ENCODE measurements at regions not wholly inside any gene's neighbourhood (a gene's known extent, or its start where the extent isn't known, plus 50 kb on each side); places are given as distances from the start of the nearest gene placed in this dataset.

DNA sequence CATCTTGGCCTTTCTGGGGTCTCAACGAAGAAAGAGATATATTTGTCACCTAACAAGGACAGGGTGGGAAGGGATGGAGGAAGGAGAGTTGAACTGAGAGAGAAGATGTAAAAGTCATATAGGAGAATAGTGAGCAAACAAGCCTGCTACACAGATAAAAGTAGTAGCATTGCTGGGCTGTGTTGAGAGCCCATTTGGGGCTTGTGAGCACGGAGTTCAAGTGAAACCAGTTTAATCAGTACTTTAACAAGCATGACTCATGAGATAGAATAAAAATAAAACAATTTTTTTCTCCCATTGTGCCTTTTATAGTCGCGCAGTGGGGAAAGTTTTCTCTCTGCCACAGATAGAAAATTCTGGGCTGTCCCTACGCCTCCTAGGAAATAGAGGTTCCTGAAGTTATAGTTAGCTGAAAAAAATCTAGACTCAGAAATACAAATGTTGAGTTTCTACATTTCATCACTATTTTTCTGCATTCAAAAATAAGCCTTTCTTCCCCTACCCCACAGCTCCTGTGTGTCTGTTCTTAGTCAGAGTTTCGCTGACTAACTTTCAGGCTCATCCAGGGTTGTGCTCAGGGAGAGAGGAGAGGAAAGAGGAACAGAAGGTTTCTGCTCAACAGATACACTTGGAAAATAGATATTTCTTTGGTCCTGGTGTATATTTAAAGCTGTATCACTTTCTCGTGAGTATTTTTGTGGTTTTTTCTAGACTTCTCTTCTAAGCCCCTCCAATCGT, 395.8 kb upstream of the ADAMTSL1 start:
- no peak for DNase-seq

DNA sequence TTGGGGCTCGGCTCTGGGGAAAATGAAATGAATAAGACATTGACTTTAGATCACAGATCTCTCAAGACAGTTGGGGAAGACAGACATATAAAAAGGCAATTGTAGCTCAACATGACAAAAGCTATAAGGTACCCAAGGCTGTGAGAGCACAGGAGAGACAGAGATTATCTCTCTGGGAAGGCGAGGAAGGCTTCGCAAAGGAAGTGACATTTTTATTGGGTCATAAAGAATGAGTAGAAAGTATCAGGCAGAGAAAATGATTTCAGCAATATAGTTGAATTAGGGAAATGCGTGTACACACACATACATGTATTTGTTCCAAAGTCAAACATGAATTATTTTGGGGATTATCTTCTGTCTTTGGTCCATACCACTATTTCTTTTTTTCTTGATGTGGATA, 381.8 kb upstream of the ADAMTSL1 start:
- no peak for DNase-seq

DNA sequence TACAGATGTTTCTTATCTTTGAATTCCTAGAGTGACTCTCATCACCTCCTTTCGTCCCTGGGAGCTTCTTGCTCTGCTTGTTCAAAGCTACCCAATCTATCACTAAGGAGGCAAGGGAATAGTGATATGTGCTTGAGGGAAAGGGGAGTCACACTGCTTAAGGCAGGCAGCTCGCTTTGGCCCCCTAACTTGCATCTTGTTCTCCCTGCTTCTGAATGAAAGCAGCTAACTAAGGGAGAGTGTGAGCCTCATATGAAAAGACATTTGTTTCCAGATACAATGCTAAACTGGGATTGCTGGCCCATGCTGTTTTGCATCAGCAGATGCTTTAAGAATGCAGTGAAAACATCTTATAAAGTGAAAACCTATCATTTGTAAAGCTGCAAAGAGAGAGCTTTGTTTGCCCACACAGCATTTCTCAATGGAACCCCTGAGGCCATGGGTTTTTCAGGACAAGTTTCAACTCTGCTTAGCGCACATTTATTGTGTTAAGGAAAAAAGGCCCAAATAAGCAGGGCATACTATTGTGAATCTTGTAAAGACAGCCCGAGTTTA, 367.9 kb upstream of the ADAMTSL1 start:
- no peak for DNase-seq

GRCh38 chr9:18109675-18110074, 364.3 kb upstream of the ADAMTSL1 start:
- no peak for DNase-seq

GRCh38 chr9:18111146-18111545, 362.8 kb upstream of the ADAMTSL1 start:
- DNase-seq: no peak

GRCh38 chr9:18114559-18115475, 359.1 kb upstream of the ADAMTSL1 start:
- DNase-seq: no peak

DNA sequence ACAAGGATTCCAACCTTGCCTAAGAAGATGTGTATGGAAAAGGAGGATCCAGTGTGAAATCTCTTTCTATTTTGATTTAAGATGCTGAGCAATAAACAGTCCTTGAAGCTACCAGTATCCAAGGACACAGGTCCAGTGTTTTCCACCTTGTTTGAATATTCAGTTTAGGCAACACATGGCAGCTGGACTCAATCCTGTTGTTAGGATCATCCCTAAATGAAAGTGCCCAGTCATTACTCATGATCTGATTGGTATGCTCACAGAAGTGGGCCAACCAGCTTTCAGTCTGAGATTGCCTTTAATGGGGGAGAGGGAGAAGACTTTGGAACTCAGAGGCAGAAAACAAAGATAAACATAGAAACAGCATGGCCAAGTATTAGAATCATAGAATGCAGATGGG, 355.7 kb upstream of the ADAMTSL1 start:
- DNase-seq: no peak

DNA sequence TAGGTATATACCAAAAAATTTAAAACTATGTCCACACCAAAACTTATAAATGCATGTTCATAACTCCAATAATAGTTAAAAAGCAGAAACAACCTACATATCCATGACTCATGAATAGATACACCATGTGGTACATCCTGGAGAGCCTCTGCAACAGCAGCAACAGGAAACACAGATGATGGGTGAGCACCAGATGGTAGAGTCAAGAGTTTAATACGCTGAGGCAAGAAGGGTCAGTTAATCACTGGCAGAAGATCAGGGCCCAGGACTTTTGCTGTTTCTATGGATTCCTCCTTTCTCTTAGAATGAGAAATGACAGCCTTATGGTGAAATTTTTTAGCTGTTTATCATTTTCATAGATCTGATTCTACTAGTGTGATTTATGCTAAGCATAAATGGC, 351.8 kb upstream of the ADAMTSL1 start:
- no peak for DNase-seq

DNA sequence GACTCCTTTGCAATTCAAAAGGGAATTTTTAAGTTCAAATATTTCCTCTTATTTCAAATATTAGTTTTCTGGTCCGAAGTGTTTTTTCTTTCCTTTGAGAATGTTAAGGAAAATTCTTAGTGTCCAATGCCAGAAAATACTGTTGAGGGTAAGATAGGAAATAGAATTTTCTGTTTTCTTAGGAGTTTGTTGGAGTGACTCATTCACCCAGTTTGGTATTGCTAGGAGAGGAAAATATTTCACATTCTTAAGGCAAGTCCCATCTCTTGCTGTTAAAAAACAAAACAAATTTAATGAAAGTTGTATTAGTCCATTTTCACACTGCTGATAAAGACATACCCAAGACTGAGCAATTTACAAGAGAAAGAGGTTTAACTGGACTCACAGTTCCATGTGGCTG, 349.2 kb upstream of the ADAMTSL1 start:
- DNase-seq: no peak

DNA sequence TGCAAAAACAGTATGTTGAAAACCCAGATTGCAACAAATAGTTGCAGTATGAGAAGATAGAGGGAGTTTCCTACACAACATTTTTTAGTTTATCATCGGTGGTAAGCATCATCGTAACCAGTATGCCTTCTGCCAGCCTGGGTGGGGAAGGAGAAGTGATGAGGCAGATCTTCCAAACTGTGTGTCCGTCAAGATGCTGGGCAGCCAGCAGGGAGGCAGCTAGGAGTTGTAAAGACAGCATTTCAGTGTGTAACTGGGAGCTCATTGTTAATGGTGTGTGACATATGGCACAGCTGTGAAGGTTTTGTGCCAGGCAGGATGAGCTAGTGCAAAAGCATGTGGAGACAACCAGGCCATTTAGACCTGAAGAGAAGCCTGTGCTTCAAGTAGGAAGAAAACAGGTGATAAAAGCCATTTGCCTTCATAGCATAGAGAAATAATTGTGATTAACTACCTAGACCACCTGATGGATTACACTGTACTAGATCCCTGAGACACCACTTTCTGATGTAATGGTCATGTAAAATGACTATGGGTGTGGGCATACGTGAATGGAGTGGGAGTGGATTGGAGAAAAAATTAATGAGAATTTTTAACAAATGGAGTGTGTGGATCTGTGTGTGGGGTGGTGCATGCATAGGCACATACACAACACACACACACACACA, 347.0 kb upstream of the ADAMTSL1 start:
- no peak for DNase-seq

GRCh38 chr9:18127499-18127875, 346.5 kb upstream of the ADAMTSL1 start:
- DNase-seq: no peak

GRCh38 chr9:18129809-18130334, 344.1 kb upstream of the ADAMTSL1 start:
- DNase-seq: no peak

DNA sequence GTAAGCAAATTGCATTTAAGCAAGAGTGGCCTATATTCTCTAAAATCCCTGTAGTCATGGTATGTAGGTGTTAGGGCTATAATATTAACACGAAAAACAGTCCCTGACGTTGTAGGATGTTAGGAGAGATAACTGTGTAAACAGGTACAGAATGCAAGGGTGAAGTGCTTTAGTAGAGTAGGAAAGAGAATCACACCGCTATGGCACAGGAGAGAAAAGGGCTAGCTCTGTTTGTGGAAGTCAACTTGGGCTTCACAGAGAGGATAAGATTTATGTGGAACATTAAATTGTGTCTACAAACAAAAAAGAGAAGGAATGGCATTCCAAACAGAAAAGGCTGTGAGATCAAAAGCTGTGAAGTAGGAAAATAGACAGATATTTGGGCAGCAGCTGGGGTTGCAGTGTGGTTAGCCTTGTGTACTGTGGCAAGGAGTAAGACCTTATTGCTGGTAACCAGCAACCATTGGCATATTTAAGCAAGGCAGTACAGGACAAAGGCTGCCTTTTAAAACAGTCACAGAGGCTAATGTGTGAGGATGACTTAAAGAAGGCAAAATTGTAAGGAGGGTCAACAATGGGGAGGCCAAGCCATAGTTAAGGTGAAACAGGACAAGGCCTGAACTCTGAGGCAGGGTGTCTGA, 337.5 kb upstream of the ADAMTSL1 start:
- DNase-seq: no peak

GRCh38 chr9:18137815-18138214, 336.1 kb upstream of the ADAMTSL1 start:
- DNase-seq: no peak

DNA sequence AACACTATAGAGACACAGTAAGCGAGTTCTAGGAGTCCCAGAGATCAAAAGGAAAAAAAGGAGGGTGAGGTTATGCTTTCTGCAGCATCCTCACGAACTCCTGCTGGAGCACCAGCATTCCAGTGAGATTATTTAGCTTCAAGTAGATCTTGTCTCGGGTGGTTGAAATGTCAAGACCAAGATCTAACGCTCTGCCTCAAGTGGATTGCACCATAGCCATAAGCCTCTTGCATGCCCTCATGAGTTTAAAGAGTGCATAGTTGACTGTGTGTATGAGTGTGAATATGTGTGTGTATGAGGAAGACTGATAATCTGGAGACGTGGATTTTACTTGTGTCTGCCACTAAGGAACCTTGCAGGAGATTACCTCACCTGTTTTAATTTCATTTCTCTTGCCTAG, 335.3 kb upstream of the ADAMTSL1 start:
- DNase-seq: no peak

DNA sequence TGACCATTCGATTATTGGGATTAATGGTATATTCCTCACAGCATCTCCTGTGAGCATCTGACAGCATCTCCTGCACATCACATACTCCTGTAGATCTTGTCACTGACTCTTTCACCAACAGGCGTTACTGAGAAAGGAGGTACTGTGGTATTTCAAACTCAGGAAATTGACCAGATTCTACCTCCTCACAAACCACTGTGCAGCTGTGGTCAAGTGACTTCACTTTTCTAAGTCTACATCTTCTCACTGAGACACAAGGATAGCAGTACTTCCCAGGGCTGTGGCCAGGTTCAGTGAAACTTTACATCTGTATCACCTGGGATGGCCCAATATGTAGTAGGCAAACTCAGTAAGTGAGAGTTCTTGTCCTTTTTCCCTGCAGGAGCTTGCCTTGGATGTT, 332.3 kb upstream of the ADAMTSL1 start:
- DNase-seq: no peak

DNA sequence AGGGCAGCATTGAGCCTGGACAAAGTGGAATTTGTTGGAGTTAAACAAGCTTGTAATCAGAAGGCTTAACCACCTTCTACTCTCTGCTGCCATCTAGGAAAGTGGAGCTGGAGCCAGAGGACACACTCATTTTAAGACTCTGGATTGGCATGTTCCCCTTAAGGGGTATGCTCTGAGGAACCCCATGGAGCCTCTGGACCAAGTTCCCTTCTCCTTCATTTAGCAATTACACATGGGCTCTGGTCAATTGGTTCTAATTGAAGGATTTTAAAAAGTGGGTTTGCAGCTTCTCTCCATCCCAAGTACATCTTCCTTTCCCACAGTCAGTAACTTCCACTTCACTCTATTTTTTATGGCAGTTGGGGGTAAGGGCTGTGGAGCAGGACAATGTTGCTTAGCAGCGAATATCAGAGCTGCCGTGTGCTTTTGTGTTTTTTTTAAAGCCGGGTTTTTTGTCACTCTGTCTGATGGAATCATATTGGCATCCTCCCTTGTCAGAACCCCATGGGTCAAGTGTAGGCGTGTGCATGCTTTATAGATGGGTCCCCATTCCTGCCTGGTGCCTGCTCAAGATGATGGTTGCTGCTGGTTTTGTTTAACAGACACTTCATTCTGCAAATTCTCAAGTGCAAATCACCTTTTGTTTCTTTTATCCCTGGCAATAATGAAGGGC, 330.7 kb upstream of the ADAMTSL1 start:
- no peak for DNase-seq

DNA sequence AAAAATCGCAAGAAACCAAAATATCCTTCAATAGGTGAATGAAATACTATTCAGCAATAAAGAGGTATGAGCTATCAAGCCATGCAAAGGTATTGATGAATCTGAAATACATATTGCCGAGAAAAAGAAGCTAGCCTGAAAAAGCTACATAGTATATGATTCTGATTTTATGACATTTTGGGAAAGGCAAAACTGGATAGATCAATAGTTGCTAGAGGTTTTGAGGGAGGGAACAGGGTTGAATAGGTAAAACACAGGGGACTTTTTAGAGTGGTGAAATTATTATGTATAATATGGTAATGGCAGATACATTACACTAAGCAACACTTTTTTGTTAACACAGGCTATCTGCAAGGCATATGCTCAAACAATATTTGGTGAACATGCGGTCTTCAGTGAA, 327.6 kb upstream of the ADAMTSL1 start:
- DNase-seq: no peak

- no peak for DNase-seq
Measured at GRCh38 chr9:18149471-18150011, 324.4 kb upstream of the ADAMTSL1 start.

DNA sequence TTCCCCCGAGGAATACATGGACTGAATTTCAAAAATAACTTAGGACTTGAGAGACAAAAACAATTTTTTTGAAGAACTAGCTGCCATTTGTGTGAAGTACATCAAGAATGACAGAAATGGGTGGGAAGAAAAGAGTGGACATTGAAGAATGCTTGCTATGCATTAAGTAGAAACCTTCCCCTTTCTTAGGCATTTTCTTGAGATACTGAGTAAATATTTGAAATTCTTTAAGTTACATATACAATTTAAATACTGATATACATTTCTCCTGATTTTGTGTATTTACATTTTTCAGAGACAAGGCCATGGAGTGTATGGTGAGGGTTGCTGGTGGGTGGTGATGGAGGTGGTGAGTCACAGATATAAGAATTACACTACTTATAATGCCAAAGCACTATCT, 319.3 kb upstream of the ADAMTSL1 start:
- DNase-seq: no peak

DNA sequence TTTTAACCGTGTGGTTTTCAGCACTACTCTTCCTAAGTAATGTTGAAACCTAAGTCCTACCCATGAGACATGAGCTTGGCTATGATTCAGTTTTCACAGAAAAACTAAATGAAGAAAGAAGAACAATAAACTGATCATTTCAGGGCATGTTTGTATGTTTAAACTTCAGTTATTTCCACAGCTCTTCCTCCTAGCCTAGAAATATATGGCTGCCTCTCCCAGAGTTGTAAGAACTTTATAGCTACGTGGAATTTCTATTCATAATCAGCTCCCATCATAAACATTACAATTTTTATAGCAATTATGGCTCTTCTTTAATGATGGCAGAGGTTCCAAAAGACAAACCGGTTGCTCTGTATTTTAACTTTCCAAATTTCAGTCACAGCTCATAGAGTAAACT, 314.7 kb upstream of the ADAMTSL1 start:
- no peak for DNase-seq

DNA sequence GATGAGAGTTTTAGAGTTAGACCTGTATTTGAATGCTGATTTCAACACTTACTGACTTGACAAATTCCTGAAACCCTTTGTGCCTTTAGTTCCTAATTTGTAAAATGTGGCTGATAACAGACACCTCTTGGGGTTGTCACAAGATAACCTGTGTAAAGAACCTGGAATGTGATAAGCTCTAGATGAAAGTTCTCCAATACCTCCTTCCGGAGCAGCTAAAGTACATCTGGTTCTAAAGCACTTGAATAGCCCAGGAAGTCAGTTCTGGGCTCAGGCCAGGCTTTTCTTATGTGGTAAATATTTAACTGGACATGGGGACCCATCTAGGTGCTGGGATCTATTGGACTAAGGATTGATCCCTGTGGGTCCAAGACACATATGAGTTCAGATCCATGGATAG, 310.8 kb upstream of the ADAMTSL1 start:
- no peak for DNase-seq
